CD1c-positive myeloid dendritic cell (primary cell): ENCODE measurements at regions not wholly inside any gene's neighbourhood (a gene's known extent, or its start where the extent isn't known, plus 50 kb on each side); places are given as distances from the start of the nearest gene placed in this dataset.
"Not testable (repeated sequence)": the region's sequence is repeated elsewhere in the genome, so short reads cannot be mapped to it uniquely, and the experiment has no call there.

Source experiments
- DNase-seq: peaks from one replicate; pipeline ENCODE4 v3.0.0-alpha.2; 2016; ENCODE audit errors: extremely low spot score

DNA sequence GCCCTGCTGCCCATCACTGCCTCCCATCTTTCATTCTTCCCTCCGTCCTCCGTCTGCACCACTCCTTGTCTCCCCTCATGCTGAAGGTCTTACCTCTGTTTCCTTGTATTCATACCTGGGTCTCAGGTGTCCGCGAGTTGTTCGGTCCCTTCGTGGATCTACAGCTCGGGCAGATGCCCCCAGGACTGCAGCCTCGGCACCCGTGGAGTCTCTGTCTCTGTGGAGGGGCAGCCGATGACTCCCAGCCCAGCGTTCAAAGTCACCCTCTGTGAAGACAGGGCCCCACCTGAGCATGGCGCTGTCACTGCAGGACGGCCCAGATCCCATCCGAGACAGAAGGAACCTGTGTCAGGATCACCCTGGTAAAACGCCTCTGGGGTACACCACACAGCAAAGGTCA lies 480.0 kb upstream of the SALL3 start:
- DNase-seq, result no peak

DNA sequence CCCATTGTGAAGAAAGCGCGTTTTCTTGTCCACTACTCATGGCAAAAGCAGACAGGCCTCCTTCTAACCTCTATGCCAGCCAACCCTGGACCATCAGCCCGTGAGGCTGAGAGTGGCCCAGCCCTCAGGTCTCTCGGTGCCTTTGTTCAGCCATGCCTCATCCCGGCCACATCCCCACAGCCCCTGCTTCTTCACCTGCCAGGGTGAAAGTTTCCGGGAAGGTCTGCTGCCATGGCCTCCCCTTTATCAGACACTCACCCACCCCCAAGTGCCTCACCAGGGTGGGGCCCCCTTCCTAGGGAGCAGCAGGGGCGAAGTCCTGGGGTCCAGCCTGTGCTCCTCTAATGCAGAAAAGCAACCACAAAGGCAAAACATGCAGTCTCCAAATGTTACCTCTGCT lies 478.4 kb upstream of the SALL3 start:
- no peak for DNase-seq

DNA sequence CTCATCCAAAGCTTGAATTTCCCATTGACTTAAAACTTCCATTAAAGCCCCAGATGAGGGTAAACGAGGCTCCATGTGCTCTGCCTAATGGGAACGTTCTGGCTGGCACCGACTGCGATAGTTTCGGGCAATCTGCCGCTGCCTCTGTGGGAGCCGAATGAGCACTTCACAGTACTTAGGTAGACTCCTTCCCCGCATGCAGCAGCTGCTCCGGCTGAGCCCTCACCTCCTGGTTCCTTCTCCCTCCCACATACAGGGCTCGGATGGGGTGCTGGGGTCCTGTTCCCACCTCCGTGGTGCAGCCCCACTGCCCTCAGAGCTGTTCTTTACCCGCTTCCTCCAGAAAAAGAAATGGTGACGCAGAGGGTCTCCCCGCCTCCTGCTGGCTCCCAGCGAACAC lies 476.5 kb upstream of the SALL3 start:
- DNase-seq, result no peak

DNA sequence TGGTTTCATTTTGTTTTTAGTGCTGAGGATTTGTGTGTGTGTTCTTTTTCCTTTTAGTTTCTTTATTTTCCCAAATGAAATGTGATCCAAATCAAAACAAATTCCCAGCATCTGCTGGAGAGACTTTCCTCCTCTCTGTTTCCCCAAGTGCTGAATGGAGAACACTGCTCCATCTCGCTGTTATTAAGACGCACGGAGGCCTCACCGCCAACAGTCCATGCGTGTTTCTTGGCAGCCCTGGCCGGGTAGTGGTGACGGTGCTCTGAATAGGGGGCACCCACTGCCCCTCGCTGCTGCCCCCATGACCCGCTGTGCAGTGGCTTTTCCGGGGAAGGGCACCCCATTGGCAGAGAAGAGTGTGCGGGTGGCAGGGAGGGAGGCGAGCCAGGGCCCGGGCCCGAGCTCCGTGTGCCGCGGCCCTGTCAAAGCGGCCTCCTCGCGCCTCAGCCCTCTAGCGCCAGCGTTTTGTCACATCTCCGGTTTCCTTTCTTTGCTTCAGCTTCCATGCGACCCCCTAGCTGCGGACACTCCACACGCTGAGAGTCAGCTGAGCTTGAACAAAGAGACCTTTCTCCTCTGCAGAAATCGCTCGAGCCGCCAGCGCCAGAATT lies 473.7 kb upstream of the SALL3 start:
- DNase-seq, result no peak

DNA sequence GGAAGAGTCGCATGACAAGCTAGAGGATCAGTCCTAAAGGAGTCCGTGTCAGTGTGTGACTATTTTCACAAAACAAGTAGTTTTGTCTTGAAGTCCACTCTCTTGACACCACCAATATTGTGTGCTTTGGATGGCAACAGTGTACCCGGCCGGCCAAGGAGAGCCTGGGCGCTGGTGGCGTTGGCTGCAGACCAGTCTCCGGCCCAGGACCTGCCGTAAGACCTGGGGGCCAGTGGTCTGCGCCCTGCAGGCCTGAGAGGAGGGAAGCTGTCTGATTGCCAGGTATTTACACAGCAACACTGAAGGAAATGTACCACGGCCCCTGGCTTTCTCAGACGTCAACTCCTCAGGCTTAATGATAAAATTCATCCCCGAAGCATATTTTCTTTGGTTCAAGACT lies 472.4 kb upstream of the SALL3 start:
- DNase-seq, result no peak

DNA sequence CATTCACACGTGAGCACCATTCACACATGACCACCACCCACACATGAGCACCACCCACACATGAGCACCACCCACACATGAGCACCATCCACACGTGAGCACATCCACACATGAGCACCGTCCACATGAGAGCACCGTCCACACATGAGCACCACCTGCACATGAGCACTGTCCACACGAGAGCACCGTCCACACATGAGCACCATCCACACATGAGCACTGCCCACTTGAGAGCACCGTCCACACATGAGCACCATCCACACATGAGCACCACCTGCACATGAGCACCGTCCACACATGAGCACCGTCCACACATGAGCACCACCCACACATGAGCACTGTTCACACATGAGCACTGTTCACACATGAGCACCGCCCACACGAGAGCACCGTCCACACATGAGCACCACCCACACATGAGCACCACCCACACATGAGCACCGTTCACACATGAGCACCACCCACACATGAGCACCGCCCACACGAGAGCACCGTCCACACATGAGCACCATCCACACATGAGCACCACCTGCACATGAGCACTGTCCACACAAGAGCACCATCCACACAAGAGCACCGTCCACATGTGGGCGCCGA lies 471.3 kb upstream of the SALL3 start:
- DNase-seq, result not testable (repeated sequence)

DNA sequence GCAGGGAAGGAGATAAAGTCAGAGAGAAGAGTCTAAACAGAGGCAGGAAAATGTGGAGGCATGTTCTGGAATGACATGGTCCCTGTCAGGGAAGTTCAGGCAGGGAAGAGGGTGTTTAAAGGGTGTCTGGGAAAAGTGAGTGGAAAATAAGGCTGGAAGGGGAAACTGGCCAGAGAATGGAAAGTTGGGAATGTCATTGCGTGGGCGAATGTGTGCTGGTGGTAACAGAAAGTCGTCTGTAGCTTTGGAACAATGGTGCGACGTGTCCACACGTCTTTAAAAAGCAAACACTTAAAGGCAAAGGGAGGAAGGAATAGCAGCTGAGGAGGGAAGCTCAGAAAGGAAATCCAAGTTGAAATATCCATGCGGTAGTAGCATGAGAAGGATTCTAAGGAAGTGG lies 469.5 kb upstream of the SALL3 start:
- DNase-seq, result no peak

DNA sequence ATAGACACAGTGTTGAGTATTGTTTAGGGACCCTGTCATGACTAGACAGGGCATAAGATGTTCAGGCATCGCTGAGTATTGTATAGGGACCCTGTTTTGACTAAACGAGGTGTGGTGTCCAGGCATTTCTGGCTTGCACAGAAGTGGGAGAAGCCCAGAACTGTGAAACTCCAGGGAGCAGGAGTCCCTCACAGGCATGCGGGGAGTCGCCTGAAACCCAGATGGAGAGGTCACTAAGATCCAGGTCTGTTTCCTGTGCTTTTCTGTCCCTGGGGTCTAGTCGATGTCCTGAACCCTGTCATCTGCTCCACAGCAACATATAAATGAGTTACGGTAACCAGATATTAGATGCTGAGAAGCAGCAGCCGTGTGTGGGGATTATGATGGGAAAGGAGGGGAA lies 469.0 kb upstream of the SALL3 start:
- no peak for DNase-seq

DNA sequence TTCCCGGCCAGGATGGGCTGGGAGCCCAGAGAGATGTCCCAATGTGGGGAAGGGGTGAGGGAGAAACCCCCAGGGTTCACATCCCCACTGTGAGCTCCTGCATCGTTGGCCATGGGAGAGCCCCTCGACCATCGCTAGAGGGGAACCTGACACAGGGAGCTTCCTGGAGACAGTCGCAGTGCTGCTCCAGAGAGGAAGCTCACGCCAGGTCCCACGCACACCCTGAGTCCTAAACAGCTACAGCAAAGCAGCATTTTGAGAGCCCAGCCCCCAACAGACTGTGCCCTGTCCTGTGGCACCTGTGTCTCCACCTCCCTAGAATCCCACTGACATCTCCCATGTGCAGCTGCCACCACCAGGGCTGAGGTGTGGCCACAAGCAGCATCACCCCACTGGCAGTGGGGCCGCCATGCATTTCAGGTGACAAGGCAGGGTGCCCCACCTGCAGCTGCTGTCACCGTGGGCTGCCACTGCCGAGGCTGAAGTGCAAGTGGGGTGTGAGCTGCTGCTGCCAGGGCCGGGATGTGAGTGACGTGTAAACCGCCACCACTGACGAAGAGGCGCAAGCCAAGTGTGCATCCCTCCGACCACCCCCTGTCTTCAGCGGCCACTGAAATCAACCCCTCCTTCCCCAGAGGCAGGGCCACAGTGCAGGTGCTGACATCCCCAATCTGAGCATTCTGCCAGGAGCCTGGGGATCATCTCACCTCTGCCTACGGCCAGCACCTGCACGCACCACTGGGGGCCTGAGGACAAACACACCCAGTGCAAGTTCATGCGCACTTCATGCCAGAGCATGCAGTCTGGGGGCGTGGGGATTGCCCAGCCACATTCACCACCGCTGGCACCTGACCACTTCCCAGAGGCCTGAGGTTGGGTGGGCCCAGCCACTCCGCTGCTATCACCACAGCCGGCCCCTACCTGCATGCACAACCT lies 467.7 kb upstream of the SALL3 start:
- no peak for DNase-seq

DNA sequence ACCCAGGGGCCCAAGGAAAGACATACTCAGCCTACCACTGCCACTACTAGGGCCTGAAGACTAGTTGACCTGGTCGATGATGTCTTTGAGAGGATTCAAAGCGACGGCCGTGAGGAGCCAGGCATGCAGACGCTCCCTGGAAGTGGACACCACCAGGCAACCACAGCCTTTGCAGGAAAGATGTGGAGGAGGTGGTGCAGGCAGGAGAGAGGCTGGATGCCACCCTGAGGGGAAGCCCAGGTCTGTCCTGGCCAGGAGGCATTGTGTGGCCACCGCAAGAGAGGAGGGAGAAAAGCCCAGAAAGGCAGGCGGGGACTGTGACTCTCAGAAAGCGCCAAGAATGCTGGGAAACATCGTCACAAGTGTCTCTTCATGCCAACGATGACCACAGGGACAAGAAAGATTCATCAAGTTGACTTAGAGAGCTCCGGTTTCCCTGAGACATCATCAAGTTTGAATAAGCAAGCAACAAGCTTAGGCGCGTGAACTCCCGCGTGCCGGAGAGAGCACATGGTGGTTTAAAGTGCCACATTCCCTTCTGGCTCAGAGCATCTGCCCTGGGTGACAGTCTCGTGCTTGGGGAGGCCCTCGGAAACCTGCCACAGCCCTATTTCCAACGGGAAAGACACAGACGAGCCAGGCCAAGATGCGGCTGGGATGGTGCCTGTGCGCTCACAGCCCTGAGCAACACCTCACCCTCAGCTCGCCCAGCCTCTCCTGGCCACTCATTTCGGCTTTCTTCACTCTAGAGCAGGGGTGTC lies 464.5 kb upstream of the SALL3 start:
- no peak for DNase-seq

DNA sequence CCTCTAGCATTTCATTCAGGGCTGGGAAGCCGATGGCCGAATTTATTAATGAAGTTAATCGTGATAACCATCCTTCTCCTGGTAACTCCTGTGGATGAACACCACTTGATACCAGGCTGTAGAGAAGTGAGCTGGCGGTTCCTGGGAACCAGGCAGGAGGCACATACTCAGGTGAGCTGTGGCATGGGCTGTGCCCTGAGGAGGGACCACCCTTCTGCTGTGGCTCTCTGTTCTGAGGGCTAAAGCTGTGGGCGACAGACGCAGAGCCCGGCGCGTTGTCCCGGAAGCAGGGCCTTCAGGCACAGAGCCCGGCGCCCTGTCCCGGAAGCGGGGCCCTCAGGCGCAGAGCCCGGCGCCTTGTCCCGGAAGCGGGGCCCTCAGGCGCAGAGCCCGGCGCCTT lies 462.3 kb upstream of the SALL3 start:
- DNase-seq, result no peak

DNA sequence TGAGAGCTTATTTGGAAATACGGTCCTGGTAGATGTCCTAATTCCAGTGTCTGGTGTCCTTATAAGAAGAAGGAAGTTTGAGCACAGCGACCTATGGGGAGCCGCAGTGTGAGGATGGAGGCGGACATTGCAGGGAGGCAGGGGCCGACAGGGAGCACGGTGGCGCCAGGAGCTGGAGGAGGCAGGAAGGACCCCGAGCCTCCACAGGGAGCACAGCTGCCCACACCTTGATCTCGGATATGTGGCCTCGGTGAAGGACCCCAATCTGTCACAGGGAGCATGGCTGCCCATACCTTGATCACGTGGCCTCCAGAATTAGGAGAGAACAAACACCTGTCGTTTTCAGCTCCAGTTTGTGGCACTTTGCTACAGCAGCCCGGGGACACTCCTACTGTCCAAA lies 461.6 kb upstream of the SALL3 start:
- DNase-seq, result no peak

DNA sequence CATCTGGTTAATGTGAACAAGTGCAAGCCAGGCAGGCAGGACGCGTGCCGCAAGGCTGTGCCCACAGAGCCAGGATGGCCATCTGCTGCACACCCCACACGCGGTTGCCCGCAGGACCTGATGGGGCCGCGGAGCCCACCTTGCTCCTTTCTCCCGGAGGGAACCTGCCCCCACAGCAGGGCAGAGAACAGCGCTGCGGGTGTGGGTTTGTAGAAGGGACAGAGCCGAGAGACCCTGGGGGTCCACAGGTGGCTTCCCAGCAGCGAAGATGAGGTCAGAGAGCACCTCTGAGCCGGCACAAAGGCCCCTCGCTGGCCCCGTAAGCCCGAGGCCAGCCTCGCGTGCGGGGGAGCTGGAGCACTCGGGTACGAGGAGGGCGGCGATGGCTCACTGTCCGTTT lies 460.8 kb upstream of the SALL3 start:
- no peak for DNase-seq

DNA sequence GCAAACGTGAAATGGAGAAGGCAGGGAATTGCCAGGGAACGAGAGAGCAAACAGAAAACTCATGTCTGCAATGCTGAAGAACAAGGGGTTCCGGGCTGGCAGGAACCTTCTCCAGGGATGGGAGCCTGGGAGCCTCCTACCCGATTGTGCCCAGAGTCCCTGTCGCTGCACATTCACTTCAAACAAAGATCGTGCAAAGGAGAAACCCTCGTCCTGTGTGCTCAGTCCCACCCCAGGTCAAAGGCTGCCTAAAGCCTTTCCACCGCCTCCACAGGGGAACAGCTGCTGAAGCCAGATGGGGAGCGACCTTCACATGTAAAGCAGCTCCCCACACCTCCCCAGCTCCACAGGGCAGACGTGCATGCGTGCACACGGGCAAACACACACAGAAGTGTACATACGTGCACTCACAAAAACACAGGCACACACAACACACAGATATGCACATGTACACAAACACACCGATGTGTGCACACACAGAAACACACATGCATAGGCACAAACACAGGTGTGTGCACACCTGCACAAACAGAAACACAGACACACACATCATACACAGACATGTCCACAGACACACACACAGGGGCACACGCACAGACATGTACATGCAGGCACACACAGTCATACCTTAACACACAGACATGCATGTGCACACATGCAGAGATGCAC lies 460.1 kb upstream of the SALL3 start:
- no peak for DNase-seq

DNA sequence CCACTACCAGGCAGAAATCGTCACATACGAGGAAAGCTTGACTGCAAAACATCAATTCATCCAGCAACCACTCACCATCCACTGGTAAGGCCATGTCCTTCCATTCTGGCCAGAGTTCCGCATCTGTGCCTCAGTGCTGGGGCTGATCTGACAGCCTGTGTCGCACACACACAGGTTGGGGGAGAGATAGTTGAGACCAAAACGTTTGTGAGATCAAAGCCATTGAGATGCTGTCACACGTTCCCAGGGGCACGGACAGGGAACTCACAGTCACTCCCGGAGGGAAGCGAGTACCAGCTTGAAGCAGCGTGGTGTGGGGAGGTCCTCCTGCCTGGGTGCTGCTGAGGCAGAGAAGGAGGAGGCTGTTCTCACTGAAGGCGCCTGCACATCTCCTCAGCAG lies 458.5 kb upstream of the SALL3 start:
- no peak for DNase-seq

DNA sequence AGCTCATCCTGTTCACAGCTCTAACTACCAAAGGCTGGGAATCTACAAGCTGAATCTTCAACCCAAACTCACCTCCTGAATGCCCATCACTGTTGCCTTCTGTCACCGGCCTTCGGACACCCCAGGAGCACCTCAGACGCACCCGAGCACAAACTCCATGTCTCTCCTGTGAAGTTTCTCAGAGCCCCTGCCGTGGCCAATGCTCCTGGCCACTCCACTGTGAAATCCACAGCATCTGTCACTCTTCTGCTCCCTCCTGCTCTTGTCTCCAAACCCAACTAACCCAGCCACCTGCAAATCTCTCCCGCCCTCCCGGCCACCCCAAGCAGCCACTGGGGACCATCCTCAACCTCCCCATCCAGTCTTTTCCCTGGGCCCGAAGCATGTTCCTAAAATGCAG lies 457.9 kb upstream of the SALL3 start:
- DNase-seq, result no peak

DNA sequence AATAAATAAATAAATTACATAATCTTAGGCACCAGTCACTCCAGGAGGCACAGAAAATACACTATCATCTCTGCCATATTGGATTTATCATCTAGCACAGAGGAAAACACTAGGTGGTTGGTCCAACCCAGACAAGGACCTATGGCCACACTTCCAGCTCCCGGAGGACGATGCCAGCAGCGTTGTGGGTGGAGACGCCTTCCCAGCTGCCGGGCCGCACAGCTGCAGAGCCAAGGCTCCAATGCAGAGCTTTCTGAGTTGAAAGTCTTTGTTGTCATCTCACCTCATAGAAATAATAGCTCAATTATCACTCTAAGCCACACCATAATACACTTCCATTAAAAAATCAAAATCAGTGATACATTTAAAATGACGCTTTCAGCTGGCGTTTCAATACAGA lies 457.1 kb upstream of the SALL3 start:
- no peak for DNase-seq

DNA sequence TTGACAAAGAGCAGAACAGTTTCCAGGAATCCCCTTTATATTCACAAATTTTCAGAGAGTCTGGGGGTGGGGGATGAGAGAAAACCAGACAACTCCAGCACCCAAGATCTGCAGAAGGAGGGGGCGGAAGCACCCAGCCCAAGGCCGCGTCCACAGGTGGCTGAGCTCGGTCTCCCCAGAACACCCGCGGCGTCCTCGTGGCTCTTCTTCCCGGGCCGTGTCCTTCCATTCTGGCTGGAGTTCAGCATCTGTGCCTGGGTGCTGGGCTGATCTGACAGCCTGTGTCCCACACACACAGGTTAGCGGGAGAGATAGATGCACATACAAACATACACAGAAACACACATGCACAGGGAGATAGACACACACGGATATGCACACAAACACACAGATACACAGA lies 455.8 kb upstream of the SALL3 start:
- no peak for DNase-seq

DNA sequence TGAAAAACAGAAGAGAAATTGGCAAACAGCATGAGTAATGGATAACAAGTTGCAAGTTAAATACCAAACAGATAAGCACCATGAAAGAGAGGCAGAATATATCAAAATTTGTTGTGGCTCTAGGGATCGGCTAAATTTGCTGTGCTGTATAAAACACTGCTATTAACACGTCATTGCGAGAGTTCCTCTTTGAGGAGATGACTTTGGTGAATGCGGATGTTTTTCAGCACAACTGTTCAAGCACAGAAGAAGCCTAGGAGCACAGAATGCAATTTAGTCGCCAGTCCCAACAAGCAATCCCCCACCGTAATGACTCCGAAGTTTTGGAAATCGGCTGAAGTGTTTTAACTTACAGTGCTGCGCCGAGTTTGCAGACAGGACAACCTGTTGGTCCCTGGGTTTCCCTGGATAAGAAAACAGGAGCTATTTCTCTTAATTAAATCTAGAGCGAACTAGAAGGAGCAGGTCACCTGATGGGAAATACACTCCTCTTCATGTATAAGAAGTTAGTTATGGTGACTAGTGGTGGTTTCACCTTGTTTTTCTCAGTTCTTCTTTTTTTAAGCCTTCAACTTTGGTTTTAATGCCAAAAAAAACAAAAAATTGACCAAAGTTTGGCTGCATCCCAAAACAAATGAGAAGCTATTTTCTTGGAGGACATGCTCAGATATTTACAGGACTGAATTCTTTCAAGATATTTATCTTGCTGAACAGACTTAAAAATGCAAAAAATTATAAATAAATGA lies 454.1 kb upstream of the SALL3 start:
- DNase-seq, result no peak

DNA sequence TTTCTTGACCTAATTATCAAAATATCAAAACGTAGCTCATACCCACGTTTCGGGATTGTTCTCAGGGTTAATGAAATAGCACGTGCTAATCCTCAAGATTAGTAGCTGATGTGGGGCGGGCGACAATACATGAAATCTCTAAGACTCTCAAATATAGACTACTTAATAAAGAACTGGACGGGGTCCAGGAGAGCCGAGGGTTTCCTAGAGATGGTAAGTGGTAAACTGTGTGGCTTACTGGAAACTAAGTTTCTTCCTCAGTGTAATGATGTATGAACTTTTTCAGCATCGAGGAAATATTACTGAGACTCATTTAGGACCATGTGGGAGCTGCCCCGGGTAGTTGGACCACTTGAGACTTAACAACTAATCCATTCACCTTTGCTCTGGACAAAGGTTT lies 453.3 kb upstream of the SALL3 start:
- no peak for DNase-seq
